H9 (cell line): ENCODE measurements at regions not wholly inside any gene's neighbourhood (a gene's known extent, or its start where the extent isn't known, plus 50 kb on each side); places are given as distances from the start of the nearest gene placed in this dataset.
"Not testable (repeated sequence)": the region's sequence is repeated elsewhere in the genome, so short reads cannot be mapped to it uniquely, and the experiment has no call there.

Experiments used
- DNase-seq: peaks from one replicate; pipeline ENCODE4 v3.0.0-alpha.2; 2017
- H2AFZ ChIP-seq: one replicate; pipeline ENCODE4 v1.6.1; 2013; ENCODE audit warnings: mild to moderate bottlenecking, low read length, control low read depth, moderate library complexity
- H2AK5ac ChIP-seq: 2 replicates; pipeline ENCODE4 v1.6.1; 2013; ENCODE audit warnings: low read length, control low read depth, mixed read lengths; ENCODE audit not compliant: insufficient read length
- H2BK120ac ChIP-seq: one replicate; pipeline ENCODE4 v1.6.1; 2013; ENCODE audit warnings: low read depth, mild to moderate bottlenecking, low read length, control low read depth, inconsistent platforms; ENCODE audit not compliant: poor library complexity, severe bottlenecking
- H2BK12ac ChIP-seq: 2 replicates; pipeline ENCODE4 v1.6.1; 2013; ENCODE audit warnings: low read length, control low read depth, mixed read lengths, low read depth; ENCODE audit not compliant: insufficient read length
- H2BK15ac ChIP-seq: 2 replicates; pipeline ENCODE4 v1.6.1; 2013; ENCODE audit warnings: low read depth, low read length, control low read depth
- H2BK20ac ChIP-seq: one replicate; pipeline ENCODE4 v1.6.1; 2013; ENCODE audit warnings: low read depth, mild to moderate bottlenecking, low read length, control low read depth, inconsistent platforms; ENCODE audit not compliant: poor library complexity, severe bottlenecking
- H2BK5ac ChIP-seq: 2 replicates; pipeline ENCODE4 v1.6.1; 2013; ENCODE audit warnings: low read length, control low read depth, mixed read lengths; ENCODE audit not compliant: insufficient read length
- H3K14ac ChIP-seq: 2 replicates; pipeline ENCODE4 v1.6.1; 2013; ENCODE audit warnings: low read length, control low read depth; ENCODE audit not compliant: insufficient read depth
- H3K18ac ChIP-seq: 2 replicates; pipeline ENCODE4 v1.6.1; 2013; ENCODE audit warnings: low read depth, mild to moderate bottlenecking, mixed read lengths, low read length, control low read depth; ENCODE audit not compliant: insufficient read length
- H3K23ac ChIP-seq: 2 replicates; pipeline ENCODE4 v1.6.1; 2013; ENCODE audit warnings: low read length, control low read depth, mixed read lengths, low read depth; ENCODE audit not compliant: insufficient read length
- H3K23me2 ChIP-seq: 2 replicates; pipeline ENCODE4 v1.6.1; 2013; ENCODE audit warnings: low read depth, mild to moderate bottlenecking, mixed read lengths, low read length, control low read depth; ENCODE audit not compliant: insufficient read length, poor library complexity, severe bottlenecking
- H3K27ac ChIP-seq: 2 replicates; pipeline ENCODE4 v1.5.1; 2013; ENCODE audit warnings: low read length, control low read depth, mixed read lengths, low read depth; ENCODE audit not compliant: insufficient read length
- H3K27me3 ChIP-seq: 2 replicates; pipeline ENCODE4 v1.6.1; 2013; ENCODE audit warnings: low read length, control low read depth, inconsistent platforms; ENCODE audit not compliant: insufficient read depth
- H3K4ac ChIP-seq: 2 replicates; pipeline ENCODE4 v1.6.1; 2013; ENCODE audit warnings: low read depth, mild to moderate bottlenecking, control low read depth, inconsistent platforms, low read length, moderate library complexity
- H3K4me1 ChIP-seq: 2 replicates; pipeline ENCODE4 v1.6.1; 2013; ENCODE audit warnings: low read length, control low read depth, inconsistent platforms; ENCODE audit not compliant: insufficient read depth
- H3K4me2 ChIP-seq: 2 replicates; pipeline ENCODE4 v1.6.1; 2013; ENCODE audit warnings: low read length, control low read depth, mixed read lengths; ENCODE audit not compliant: insufficient read length, insufficient read depth
- H3K56ac ChIP-seq: 2 replicates; pipeline ENCODE4 v1.6.1; 2013; ENCODE audit warnings: low read depth, mild to moderate bottlenecking, mixed read lengths, low read length, control low read depth; ENCODE audit not compliant: insufficient read length
- H3K79me1 ChIP-seq: 2 replicates; pipeline ENCODE4 v1.6.1; 2013; ENCODE audit warnings: low read depth, mild to moderate bottlenecking, moderate library complexity, low read length, control low read depth, inconsistent platforms; ENCODE audit not compliant: insufficient read depth, poor library complexity, severe bottlenecking
- H3K79me2 ChIP-seq: 2 replicates; pipeline ENCODE4 v1.6.1; 2013; ENCODE audit warnings: low read length, control low read depth, inconsistent platforms; ENCODE audit not compliant: insufficient read depth
- H3K9ac ChIP-seq: 2 replicates; pipeline ENCODE4 v1.6.1; 2013; ENCODE audit warnings: low read length, control low read depth, mixed read lengths; ENCODE audit not compliant: insufficient read length; ENCODE audit errors: extremely low read depth
- H3K9me3 ChIP-seq: one replicate; pipeline ENCODE4 v1.6.1; 2013; ENCODE audit warnings: low read depth, low read length, inconsistent platforms; ENCODE audit not compliant: control insufficient read depth
- H3T11ph ChIP-seq: one replicate; pipeline ENCODE4 v1.6.1; 2013; ENCODE audit warnings: mild to moderate bottlenecking, low read length, control low read depth, inconsistent platforms
- H4K20me1 ChIP-seq: one replicate; pipeline ENCODE4 v1.6.1; 2013; ENCODE audit not compliant: control insufficient read depth, insufficient read length, insufficient read depth
- H4K5ac ChIP-seq: 2 replicates; pipeline ENCODE4 v1.6.1; 2013; ENCODE audit warnings: low read depth, mild to moderate bottlenecking, mixed read lengths, low read length, control low read depth; ENCODE audit not compliant: insufficient read length
- H4K8ac ChIP-seq: replicated peaks from 2 replicates; pipeline ENCODE4 v1.6.1; 2013; ENCODE audit warnings: low read length, control low read depth, mixed read lengths, low read depth; ENCODE audit not compliant: insufficient read length
- H4K91ac ChIP-seq: 2 replicates; pipeline ENCODE4 v1.6.1; 2013; ENCODE audit warnings: low read depth, mild to moderate bottlenecking, moderate library complexity, mixed read lengths, low read length, control low read depth; ENCODE audit not compliant: insufficient read length
- H3K27ac Mint-ChIP-seq, 3 experiments: 2 replicates in 2 of 3; 3 replicates in 1 of 3; pipeline ENCODE4 v1.8.0; 2020 to 2021; ENCODE audit warnings: mixed read lengths in 3 of 3, mild to moderate bottlenecking in 1 of 3, moderate library complexity in 1 of 3
- H3K27me3 Mint-ChIP-seq: 2 replicates; pipeline ENCODE4 v1.8.0; 2021; ENCODE audit warnings: low read depth, mild to moderate bottlenecking, moderate library complexity, mixed read lengths
- H3K36me3 Mint-ChIP-seq, 3 experiments: 2 replicates in 2 of 3; 3 replicates in 1 of 3; pipeline ENCODE4 v1.8.0; 2020 to 2021; ENCODE audit warnings: low read depth in 3 of 3, mixed read lengths in 3 of 3; ENCODE audit not compliant: insufficient read depth in 1 of 3
- H3K4me1 Mint-ChIP-seq, 2 experiments: 2 replicates each; pipeline ENCODE4 v1.8.0; 2020; ENCODE audit warnings: mixed read lengths in 2 of 2
- H3K4me3 Mint-ChIP-seq, 2 experiments: 2 replicates in 1 of 2; 3 replicates in 1 of 2; pipeline ENCODE4 v1.8.0; 2020 to 2021; ENCODE audit warnings: mild to moderate bottlenecking in 2 of 2, mixed read lengths in 2 of 2, moderate library complexity in 1 of 2
- H3K9me3 Mint-ChIP-seq, 2 experiments: 2 replicates in 1 of 2; 3 replicates in 1 of 2; pipeline ENCODE4 v1.8.0; 2020; ENCODE audit warnings: mild to moderate bottlenecking in 2 of 2, mixed read lengths in 2 of 2, moderate library complexity in 1 of 2
- WGBS: extraction: QIAGEN DNeasy Blood & Tissue Kit; methylation state at CpG from one replicate; pipeline ENCODE4 v1.1.7; 2013; ENCODE audit warnings: missing lambda C conversion rate, low lambda C conversion rate, mixed read lengths; ENCODE audit not compliant: insufficient read length; ENCODE audit errors: extremely low coverage; 5-methylcytosine and 5-hydroxymethylcytosine counted together

GRCh38 chr11:67803519-67803918 lies 129.1 kb upstream of the ALDH3B2 start:
- H2BK120ac ChIP-seq, H3T11ph ChIP-seq, H2BK15ac ChIP-seq, H4K91ac ChIP-seq, H3K36me3 Mint-ChIP-seq, H3K9me3 ChIP-seq, H2AK5ac ChIP-seq, H3K14ac ChIP-seq, H4K8ac ChIP-seq, H2AFZ ChIP-seq, H3K18ac ChIP-seq, H3K9me3 Mint-ChIP-seq, H4K20me1 ChIP-seq, H3K23ac ChIP-seq, H4K5ac ChIP-seq, H3K27me3 ChIP-seq, H2BK20ac ChIP-seq, H2BK12ac ChIP-seq, H3K79me1 ChIP-seq, H3K4me2 ChIP-seq, H3K27me3 Mint-ChIP-seq, DNase-seq, H3K27ac ChIP-seq, H3K23me2 ChIP-seq, H3K9ac ChIP-seq, H3K4ac ChIP-seq, H3K4me1 ChIP-seq, H3K56ac ChIP-seq, H2BK5ac ChIP-seq, H3K79me2 ChIP-seq: not testable (repeated sequence)
- Mint-ChIP-seq H3K4me3 (peak overlapping the region; percentile 32 to 54; a peak in 4 of 5 replicates), H3K27ac (peak overlapping the region in 1 of 3 experiments; percentile 64; a peak in 2 of 7 replicates), H3K4me1 (peaks cover 31 to 35% of the 10 kb centered on the region in 2 experiments)
- no CpG with 5 or more reads among the region's 4 CpGs for WGBS

GRCh38 chr11:67803055-67803454 lies 128.6 kb upstream of the ALDH3B2 start:
- H4K91ac ChIP-seq, H3K27me3 ChIP-seq, H3K27ac ChIP-seq, H4K20me1 ChIP-seq, DNase-seq, H4K5ac ChIP-seq, H2BK120ac ChIP-seq, H2AK5ac ChIP-seq, H3K18ac ChIP-seq, H3K23ac ChIP-seq, H3K9me3 ChIP-seq, H3K9me3 Mint-ChIP-seq, H3K79me1 ChIP-seq, H3K27me3 Mint-ChIP-seq, H3K23me2 ChIP-seq, H2BK5ac ChIP-seq, H3T11ph ChIP-seq, H4K8ac ChIP-seq, H3K56ac ChIP-seq, H3K79me2 ChIP-seq, H2BK12ac ChIP-seq, H2BK15ac ChIP-seq, H2AFZ ChIP-seq, H3K4me3 Mint-ChIP-seq, H2BK20ac ChIP-seq, H3K4me1 ChIP-seq, H3K14ac ChIP-seq, H3K4me2 ChIP-seq, H3K4ac ChIP-seq, H3K36me3 Mint-ChIP-seq, H3K27ac Mint-ChIP-seq, H3K9ac ChIP-seq: not testable (repeated sequence)
- no CpG with 5 or more reads among the region's 7 CpGs for WGBS
- H3K4me1 Mint-ChIP-seq: peaks cover 31 to 35% of the 10 kb centered on the region in 2 experiments
